ENCODE measurements at regions not wholly inside any gene's neighbourhood (a gene's known extent, or its start where the extent isn't known, plus 50 kb on each side); places are given as distances from the start of the nearest gene placed in this dataset.

DNA sequence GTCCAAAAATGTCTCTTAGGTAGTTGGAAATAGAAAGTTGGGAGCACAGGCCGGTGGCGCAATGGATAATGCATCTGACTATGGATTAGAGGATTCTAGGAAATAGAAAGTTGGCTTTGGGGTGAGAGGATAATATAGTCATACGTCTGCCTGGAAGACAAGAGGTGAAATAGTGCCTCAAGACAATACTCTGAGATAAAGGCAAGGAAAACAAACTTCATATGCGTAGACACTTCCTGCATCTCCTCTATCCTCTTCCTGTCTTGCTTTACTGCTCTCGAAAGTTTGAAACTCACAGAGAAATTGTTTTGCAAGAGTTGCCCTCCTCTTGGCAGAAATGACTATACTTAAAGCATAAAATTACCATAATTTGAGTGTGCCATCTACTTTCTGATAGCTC, 153.2 kb upstream of the FBXL7 start:
- no peak overlapping the region for H3K27ac ChIP-seq
- no peak for TF ChIP-seq CTCF (conservative IDR thresholded peaks at IDR 0.05)

GRCh38 chr5:15344954-15345353, 155.0 kb upstream of the FBXL7 start:
- no peak for TF ChIP-seq CTCF (conservative IDR thresholded peaks at IDR 0.05)
- no peak overlapping the region for H3K27ac ChIP-seq

- TF ChIP-seq CTCF (conservative IDR thresholded peaks at IDR 0.05) = no peak
- no peak overlapping the region for H3K27ac ChIP-seq
Observed at GRCh38 chr5:15338546-15338945, 161.4 kb upstream of the FBXL7 start.

GRCh38 chr5:15334551-15335266, 165.3 kb upstream of the FBXL7 start:
- no peak for TF ChIP-seq CTCF (conservative IDR thresholded peaks at IDR 0.05)
- H3K27ac ChIP-seq = no peak overlapping the region

GRCh38 chr5:15333091-15333490, 166.9 kb upstream of the FBXL7 start:
- H3K27ac ChIP-seq = no peak overlapping the region
- no peak for TF ChIP-seq CTCF (conservative IDR thresholded peaks at IDR 0.05)

- no peak for TF ChIP-seq CTCF (conservative IDR thresholded peaks at IDR 0.05)
- H3K27ac ChIP-seq = no peak overlapping the region
Observed at GRCh38 chr5:15326932-15327331, 173.0 kb upstream of the FBXL7 start.

- TF ChIP-seq CTCF (conservative IDR thresholded peaks at IDR 0.05) = no peak
- H3K27ac ChIP-seq = no peak overlapping the region
Observed at GRCh38 chr5:15326471-15326870, 173.5 kb upstream of the FBXL7 start.

All from VCaP (cell line).